IMR-90 (cell line): ENCODE measurements at regions not wholly inside any gene's neighbourhood (a gene's known extent, or its start where the extent isn't known, plus 50 kb on each side); places are given as distances from the start of the nearest gene placed in this dataset.

ENCODE experiments used
- ATAC-seq: fragments of 200-7000 bp; cut with Tn5 transposase; 2 replicates; pipeline ENCODE4 v1.9.1; 2020; ENCODE audit warnings: low read depth, mild to moderate bottlenecking, moderate library complexity
- BruUV-seq: library from RNA; stranded (reverse); fragments of 400-500 nt; replicated peaks from 2 replicates; lab custom pipeline; 2021; lab: Mats Ljungman, UMichigan
- CTCF ChIA-PET: fragments of 300-600 bp; formaldehyde crosslinking; extraction: SDS; loops from one replicate; lab custom pipeline; 2021; ENCODE audit warnings: antibody characterized with exemption; lab: Yijun Ruan, JAX
- POLR2A ChIA-PET: fragments of 300-600 bp; sonication (Branson Sonifier 250); formaldehyde crosslinking; loops from one replicate; lab custom pipeline; 2022; ENCODE audit warnings: antibody characterized with exemption; ENCODE audit not compliant: unreplicated experiment; lab: Charles Lee
- DNase-seq: peaks from one replicate; pipeline ENCODE4 v3.0.0; 2013
- H2AFZ ChIP-seq: replicated peaks from 2 replicates; pipeline ENCODE3; 2013; ENCODE audit warnings: low read length, mild to moderate bottlenecking; ENCODE audit not compliant: poor library complexity
- H2AK5ac ChIP-seq: 2 replicates; pipeline ENCODE4 v1.6.1; 2013; ENCODE audit warnings: low read depth, low read length, inconsistent platforms
- H2AK9ac ChIP-seq: replicated peaks from 2 replicates; pipeline ENCODE3; 2013; ENCODE audit warnings: mild to moderate bottlenecking, low read depth, low read length, moderate library complexity; ENCODE audit not compliant: poor library complexity
- H2BK120ac ChIP-seq: 2 replicates; pipeline ENCODE4 v1.6.1; 2013; ENCODE audit warnings: low read depth, low read length, inconsistent platforms
- H2BK15ac ChIP-seq: 3 replicates; pipeline ENCODE4 v1.6.1; 2013; ENCODE audit warnings: low read depth, low read length, inconsistent platforms
- H2BK20ac ChIP-seq: 2 replicates; pipeline ENCODE4 v1.6.1; 2013; ENCODE audit warnings: low read depth, mild to moderate bottlenecking, inconsistent platforms, low read length, moderate library complexity
- H2BK5ac ChIP-seq: 2 replicates; pipeline ENCODE4 v1.6.1; 2013; ENCODE audit warnings: mild to moderate bottlenecking, low read depth, low read length, inconsistent platforms; ENCODE audit not compliant: poor library complexity, severe bottlenecking
- H3K14ac ChIP-seq: replicated peaks from 2 replicates; pipeline ENCODE4 v1.6.1; 2013; ENCODE audit warnings: low read depth, low read length, inconsistent platforms
- H3K18ac ChIP-seq: 2 replicates; pipeline ENCODE4 v1.6.1; 2013; ENCODE audit warnings: low read depth, low read length, control low read depth
- H3K23ac ChIP-seq: 2 replicates; pipeline ENCODE4 v1.6.1; 2013; ENCODE audit warnings: low read depth, low read length, inconsistent platforms
- H3K27ac ChIP-seq: 2 replicates; pipeline ENCODE4 v1.5.1; 2013; ENCODE audit warnings: mild to moderate bottlenecking, control low read depth, low read length; ENCODE audit not compliant: insufficient read depth
- H3K27me3 ChIP-seq: 2 replicates; pipeline ENCODE4 v1.6.1; 2013; ENCODE audit warnings: low read length; ENCODE audit not compliant: control insufficient read depth, insufficient read depth
- H3K36me3 ChIP-seq: 2 replicates; pipeline ENCODE4 v1.6.1; 2013; ENCODE audit warnings: low read length, mixed read lengths; ENCODE audit not compliant: control insufficient read depth, insufficient read depth
- H3K4ac ChIP-seq: 2 replicates; pipeline ENCODE4 v1.6.1; 2013; ENCODE audit warnings: low read depth, low read length, inconsistent platforms
- H3K4me1 ChIP-seq: 2 replicates; pipeline ENCODE4 v1.6.1; 2013; ENCODE audit warnings: low read length, mixed read lengths; ENCODE audit not compliant: control insufficient read depth, insufficient read depth
- H3K4me2 ChIP-seq: 2 replicates; pipeline ENCODE4 v1.6.1; 2013; ENCODE audit warnings: low read depth, mild to moderate bottlenecking, control low read depth, low read length, moderate library complexity
- H3K4me3 ChIP-seq: 2 replicates; pipeline ENCODE4 v1.5.1; 2013; ENCODE audit warnings: low read depth, mild to moderate bottlenecking, control low read depth, low read length, moderate library complexity; ENCODE audit not compliant: insufficient read depth
- H3K56ac ChIP-seq: 2 replicates; pipeline ENCODE4 v1.6.1; 2013; ENCODE audit warnings: low read length, inconsistent platforms; ENCODE audit not compliant: insufficient read depth; ENCODE audit errors: extremely low read depth
- H3K79me1 ChIP-seq, 2 experiments: 2 replicates each; pipeline ENCODE4 v1.6.1; 2013; ENCODE audit warnings: low read length in 2 of 2, inconsistent platforms in 1 of 2, low read depth in 1 of 2
- H3K9ac ChIP-seq: 2 replicates; pipeline ENCODE4 v1.6.1; 2013; ENCODE audit warnings: low read depth, low read length, control low read depth
- H3K9me1 ChIP-seq: 2 replicates; pipeline ENCODE4 v1.6.1; 2013; ENCODE audit warnings: low read length, inconsistent platforms; ENCODE audit not compliant: insufficient read depth
- H3K9me3 ChIP-seq: 2 replicates; pipeline ENCODE4 v1.6.1; 2013; ENCODE audit warnings: low read length; ENCODE audit not compliant: control insufficient read depth, insufficient read depth
- H4K20me1 ChIP-seq: 2 replicates; pipeline ENCODE4 v1.6.1; 2013; ENCODE audit warnings: low read length, inconsistent platforms; ENCODE audit not compliant: insufficient read depth
- H4K5ac ChIP-seq: 2 replicates; pipeline ENCODE4 v1.6.1; 2013; ENCODE audit warnings: mild to moderate bottlenecking, low read depth, low read length, control low read depth
- H4K8ac ChIP-seq, 2 experiments: 2 replicates each; pipeline ENCODE4 v1.6.1; 2013; ENCODE audit warnings: low read depth in 2 of 2, low read length in 2 of 2, control low read depth in 1 of 2, inconsistent platforms in 1 of 2
- H4K91ac ChIP-seq: 2 replicates; pipeline ENCODE4 v1.6.1; 2013; ENCODE audit warnings: low read depth, low read length, inconsistent platforms; ENCODE audit not compliant: insufficient read depth
- CEBPB ChIP-seq: IDR thresholded peaks from 2 replicates; pipeline ENCODE4 v1.6.1; 2012; ENCODE audit warnings: low read depth, low read length, improper control_type of control experiment
- MXI1 ChIP-seq: IDR thresholded peaks from 2 replicates; pipeline ENCODE4 v1.6.1; 2012; ENCODE audit warnings: low read depth, mild to moderate bottlenecking, low read length, moderate library complexity, borderline replicate concordance
- RAD21 ChIP-seq: IDR thresholded peaks from 2 replicates; pipeline ENCODE4 v1.6.1; 2012; ENCODE audit warnings: low read length, improper control_type of control experiment
- WGBS, 2 experiments: methylation state at CpG; one replicate each; pipeline versions ENCODE4 v1.1.5 to v1.1.7; 2013; ENCODE audit warnings: missing lambda C conversion rate in 2 of 2; ENCODE audit not compliant: insufficient read length in 1 of 2; ENCODE audit errors: extremely low coverage in 2 of 2; 5-methylcytosine and 5-hydroxymethylcytosine counted together
- dilution Hi-C: fragments of 300-500 bp; cut with HindIII; formaldehyde crosslinking; loops from one replicate; pipeline ENCODE4 v1.14.3; 2018; ENCODE audit warnings: low sequenced_read_pairs; ENCODE audit not compliant: unreplicated experiment
- in situ Hi-C: fragments of 300-500 bp; cut with MboI; formaldehyde crosslinking; loops from 3 replicates; pipeline ENCODE4 v1.14.3; 2019; ENCODE audit warnings: low sequenced_read_pairs, inconsistent platforms, mixed read lengths
- intact Hi-C: fragments of 100-400 bp; cut with micrococcal nuclease; formaldehyde crosslinking; loops from 2 replicates; pipeline ENCODE4 v1.10.0; 2022

- H2AK9ac ChIP-seq: no peak overlapping the region
- H3K27ac ChIP-seq: no peak overlapping the region
- H2BK20ac ChIP-seq: no peak overlapping the region
- TF ChIP-seq RAD21 (no peak), CEBPB (no peak), MXI1 (no peak)
- in situ Hi-C loops: no loop called here
- H4K20me1 ChIP-seq: no peaks in the 10 kb centered on the region
- dilution Hi-C loops: no loop called here
- peaks cover 5% of the 10 kb centered on the region; the same call in 1 of the 2 replicates for H3K27me3 ChIP-seq
- no peak overlapping the region for H3K56ac ChIP-seq
- ChIA-PET CTCF (interaction anchor here (0.6 kb wide), 2 partner anchors 63 to 264 kb away, joined by 3 to 5 read pairs; no protein-coding TSS in a partner anchor), POLR2A (no interaction called here)
- no TSS peak for BruUV-seq
- no peak overlapping the region for H3K4me2 ChIP-seq
- no peak overlapping the region for H2BK5ac ChIP-seq
- no peak overlapping the region for H2BK120ac ChIP-seq
- H4K8ac ChIP-seq: no peak overlapping the region
- H3K9me1 ChIP-seq: no peaks in the 10 kb centered on the region
- H3K36me3 ChIP-seq: no peaks in the 10 kb centered on the region
- no peak overlapping the region for H3K4ac ChIP-seq
- H3K23ac ChIP-seq: no peak overlapping the region
- H3K4me1 ChIP-seq: no peaks in the 10 kb centered on the region
- H2AK5ac ChIP-seq: no peak overlapping the region
- H2BK15ac ChIP-seq: no peak overlapping the region
- no peaks in the 10 kb centered on the region for H3K9me3 ChIP-seq
- no peak overlapping the region for H3K4me3 ChIP-seq
- DNase-seq: no peak
- no peak overlapping the region for H4K5ac ChIP-seq
- H4K91ac ChIP-seq: no peak overlapping the region
- no peak overlapping the region for H3K18ac ChIP-seq
- no peak overlapping the region for H3K14ac ChIP-seq
- no peak for ATAC-seq
- intact Hi-C loops: no loop called here
- no peaks in the 10 kb centered on the region for H3K79me1 ChIP-seq
- no CpG with 5 or more reads among the region's 2 CpGs for WGBS, 2 experiments
- H2AFZ ChIP-seq: no peak overlapping the region
- no peak overlapping the region for H3K9ac ChIP-seq
These were observed 134.0 kb downstream of the MIS18A start for GRCh38 chr21:32144851-32145250.
